Ovary (tissue), 3 donors: ENCODE measurements at regions not wholly inside any gene's neighbourhood (a gene's known extent, or its start where the extent isn't known, plus 50 kb on each side); places are given as distances from the start of the nearest gene placed in this dataset.

Source experiments
- CTCF ChIP-seq, 3 donors: fragments of 450-650 bp in 2 of 3; fragments of 200-600 bp in 1 of 3; IDR thresholded peaks; one replicate each; pipeline versions ENCODE4 v1.5.1 to v1.8.0; 2016 to 2022; ENCODE audit warnings: antibody characterized with exemption in 3 of 3, mild to moderate bottlenecking in 1 of 3
- EP300 ChIP-seq: sonication (generic); formaldehyde crosslinking; IDR thresholded peaks from one replicate; pipeline ENCODE4 v1.6.1; 2017; ENCODE audit warnings: antibody characterized with exemption
- POLR2A ChIP-seq: fragments of 450-650 bp; IDR thresholded peaks from one replicate; pipeline ENCODE4 v1.6.1; 2017; ENCODE audit warnings: antibody characterized with exemption, mild to moderate bottlenecking, moderate library complexity
- donor health status: DM: no; HTN: no; CAD: no.

GRCh38 chr5:82745016-82745415 is 332.2 kb downstream of the TMEM167A start:
- no peak for TF ChIP-seq CTCF (IDR thresholded peaks at IDR 0.05)
- no peak for TF ChIP-seq POLR2A
- TF ChIP-seq EP300 = no peak
